GM12878 (cell line): ENCODE measurements at regions not wholly inside any gene's neighbourhood (a gene's known extent, or its start where the extent isn't known, plus 50 kb on each side); places are given as distances from the start of the nearest gene placed in this dataset.

Experiments used
- ATAC-seq: fragments of 200-7000 bp; cut with Tn5 transposase; 3 replicates; pipeline ENCODE4 v1.9.1; 2020; ENCODE audit warnings: mild to moderate bottlenecking, moderate library complexity
- BruUV-seq: library from RNA; stranded (reverse); fragments of 400-500 nt; replicated peaks from 2 replicates; lab custom pipeline; 2021; lab: Mats Ljungman, UMichigan
- CTCF ChIA-PET: fragments of 300-600 bp; sonication (Branson Sonifier 250); formaldehyde crosslinking; extraction: SDS; loops from one replicate; lab custom pipeline; 2021; ENCODE audit warnings: inconsistent platforms; lab: Yijun Ruan, JAX
- POLR2A ChIA-PET: fragments of 350-600 bp; formaldehyde crosslinking; extraction: SDS; loops from one replicate; lab custom pipeline; 2021; ENCODE audit warnings: inconsistent platforms; lab: Charles Lee
- RAD21 ChIA-PET: fragments of 300-600 bp; sonication (Branson Sonifier 250); formaldehyde crosslinking; loops from one replicate; lab custom pipeline; 2023; ENCODE audit warnings: antibody characterized with exemption; ENCODE audit not compliant: unreplicated experiment; lab: Charles Lee
- SMC1A ChIA-PET: fragments of 300-600 bp; sonication (Branson Sonifier 250); formaldehyde crosslinking; loops from one replicate; lab custom pipeline; 2023; ENCODE audit not compliant: unreplicated experiment, uncharacterized antibody; lab: Charles Lee
- DNase-seq: peaks from one replicate; pipeline ENCODE4 v3.0.0-alpha.2; 2011; ENCODE audit warnings: low read depth, low spot score
- FAIRE-seq: peaks from 3 replicates; lab custom pipeline; 2011; peaks lifted over from hg19 to GRCh38; lab: Jason Lieb, UNC
- H2AFZ ChIP-seq: 2 replicates; pipeline ENCODE4 v1.6.0; 2011; ENCODE audit warnings: low read depth, low read length, control low read depth; ENCODE audit not compliant: control insufficient read depth
- H3K27ac ChIP-seq: 2 replicates; pipeline ENCODE4 v1.5.1; 2011; ENCODE audit warnings: control low read depth; ENCODE audit not compliant: control insufficient read depth, insufficient read depth
- H3K27me3 ChIP-seq, 2 experiments: replicated peaks in 1 of 2; 2 replicates each; pipeline versions ENCODE4 v1.6.0 to v1.6.1; 2011; ENCODE audit warnings: low read length in 1 of 2; ENCODE audit not compliant: control insufficient read depth in 2 of 2, insufficient read depth in 2 of 2
- H3K36me3 ChIP-seq, 2 experiments: 2 replicates each; pipeline ENCODE4 v1.5.1; 2011; ENCODE audit warnings: low read length in 1 of 2; ENCODE audit not compliant: control insufficient read depth in 2 of 2, insufficient read depth in 2 of 2
- H3K4me1 ChIP-seq: 2 replicates; pipeline ENCODE4 v1.6.1; 2011; ENCODE audit warnings: mild to moderate bottlenecking, low read length, moderate library complexity, mixed read lengths; ENCODE audit not compliant: control insufficient read depth, insufficient read depth
- H3K4me2 ChIP-seq: 2 replicates; pipeline ENCODE4 v1.6.0; 2011; ENCODE audit warnings: control low read depth; ENCODE audit not compliant: control insufficient read depth, insufficient read depth
- H3K4me3 ChIP-seq: fragments of 200-600 bp; sonication (generic); 2 replicates; pipeline ENCODE4 v1.5.1; 2016
- H3K79me2 ChIP-seq: 2 replicates; pipeline ENCODE4 v1.6.0; 2011; ENCODE audit warnings: low read length; ENCODE audit not compliant: control insufficient read depth, insufficient read depth
- H3K9ac ChIP-seq: 2 replicates; pipeline ENCODE4 v1.8.0; 2011; ENCODE audit warnings: low read length, control low read depth, mixed read lengths; ENCODE audit not compliant: control insufficient read depth, insufficient read depth
- H3K9me3 ChIP-seq: replicated peaks from 3 replicates; pipeline ENCODE4 v1.5.1; 2011; ENCODE audit warnings: mild to moderate bottlenecking, low read length; ENCODE audit not compliant: control insufficient read depth, insufficient read depth
- H4K20me1 ChIP-seq: 2 replicates; pipeline ENCODE4 v1.6.0; 2011; ENCODE audit not compliant: control insufficient read depth, insufficient read depth
- CREB1 ChIP-seq: IDR thresholded peaks from 2 replicates; pipeline ENCODE4 v1.6.1; 2012; ENCODE audit warnings: low read depth, mild to moderate bottlenecking, inconsistent platforms
- FOS ChIP-seq: IDR thresholded peaks from 3 replicates; pipeline ENCODE4 v1.6.1; 2011; ENCODE audit warnings: borderline replicate concordance; ENCODE audit not compliant: insufficient read length; ENCODE audit errors: extremely low read depth
- HSF1 ChIP-seq: fragments of 150-350 bp; IDR thresholded peaks from 2 replicates; pipeline ENCODE4 v1.6.1; 2014; ENCODE audit warnings: mild to moderate bottlenecking, low read depth, low read length
- IRF3 ChIP-seq: fragments of 450-650 bp; IDR thresholded peaks from 2 replicates; pipeline ENCODE4 v1.6.1; 2014; ENCODE audit warnings: mild to moderate bottlenecking
- NRF1 ChIP-seq: conservative IDR thresholded peaks from 2 replicates; pipeline ENCODE4 v1.6.1; 2011; ENCODE audit warnings: mild to moderate bottlenecking, low read depth, low read length, improper control_type of control experiment
- PML ChIP-seq: IDR thresholded peaks from 2 replicates; pipeline ENCODE4 v1.6.1; 2012; ENCODE audit warnings: low read length, inconsistent platforms
- POLR2AphosphoS5 ChIP-seq: IDR thresholded peaks from 2 replicates; pipeline ENCODE4 v1.6.1; 2011; ENCODE audit warnings: mild to moderate bottlenecking, low read length, inconsistent platforms
- RB1 ChIP-seq: fragments of 450-650 bp; formaldehyde crosslinking; IDR thresholded peaks from 2 replicates; pipeline ENCODE4 v1.6.1; 2017; ENCODE audit warnings: mild to moderate bottlenecking, borderline replicate concordance
- SIX5 ChIP-seq: IDR thresholded peaks from 2 replicates; pipeline ENCODE4 v1.6.1; 2011; ENCODE audit warnings: mild to moderate bottlenecking, low read depth, low read length, moderate library complexity; ENCODE audit not compliant: severe bottlenecking
- STAT3 ChIP-seq: IDR thresholded peaks from 2 replicates; pipeline ENCODE4 v1.6.1; 2011; ENCODE audit warnings: low read depth, low read length, improper control_type of control experiment
- TARDBP ChIP-seq: IDR thresholded peaks from 2 replicates; pipeline ENCODE4 v1.6.1; 2016; ENCODE audit warnings: borderline replicate concordance
- TCF7 ChIP-seq: IDR thresholded peaks from 2 replicates; pipeline ENCODE4 v1.6.1; 2014; ENCODE audit warnings: antibody characterized with exemption, borderline replicate concordance
- ZNF687 ChIP-seq: fragments of 450-650 bp; IDR thresholded peaks from 2 replicates; pipeline ENCODE4 v1.6.1; 2017; ENCODE audit warnings: mild to moderate bottlenecking, moderate library complexity
- WGBS: methylation state at CpG from one replicate; pipeline ENCODE4 v1.1.6; 2016; ENCODE audit warnings: low lambda C conversion rate; ENCODE audit not compliant: insufficient replicate concordance, insufficient coverage; ENCODE audit errors: missing lambda C conversion rate; 5-methylcytosine and 5-hydroxymethylcytosine counted together
- in situ Hi-C: fragments of 300-500 bp; cut with MboI; formaldehyde crosslinking; loops from 9 replicates; pipeline ENCODE4 v1.14.3; 2018; ENCODE audit warnings: mixed read lengths
- intact Hi-C: fragments of 100-400 bp; cut with micrococcal nuclease; formaldehyde crosslinking; loops from one replicate; pipeline ENCODE4 v1.14.2; 2022; ENCODE audit not compliant: unreplicated experiment

GRCh38 chr5:124395926-124396325 lies 350.5 kb downstream of the ZNF608 start:
- ChIA-PET POLR2A (no interaction called here), RAD21 (no interaction called here), SMC1A (no interaction called here)
- Histone ChIP-seq H3K4me3 (no peak overlapping the region), H3K4me2 (no peak overlapping the region), H3K9ac (no peak overlapping the region), H3K79me2 (no peaks in the 10 kb centered on the region)
- intact Hi-C loops = no loop called here
- ATAC-seq = no peak
- no peak for FAIRE-seq
- TF ChIP-seq PML (no peak), HSF1 (no peak), FOS (no peak), STAT3 (no peak)
- TF ChIP-seq, all 136 proteins: peak for 0
- Histone ChIP-seq H2AFZ (no peak overlapping the region), H4K20me1 (no peaks in the 10 kb centered on the region), H3K27me3 (no peaks in the 10 kb centered on the region; a peak in 1 of 4 replicates), H3K27ac (no peak overlapping the region), H3K9me3 (no peaks in the 10 kb centered on the region), H3K4me1 (no peaks in the 10 kb centered on the region), H3K36me3 (no peaks in the 10 kb centered on the region)
- CTCF ChIA-PET = no interaction called here
- 29% methylated on average over 5 of the region's 5 CpGs for WGBS
- in situ Hi-C loops = no loop called here
- no peak for DNase-seq
- BruUV-seq = no TSS peak

- no peak for ATAC-seq
- RAD21 ChIA-PET = no interaction called here
- Histone ChIP-seq H3K27me3 (no peaks in the 10 kb centered on the region; a peak in 1 of 4 replicates), H3K9ac (no peak overlapping the region), H4K20me1 (no peaks in the 10 kb centered on the region), H3K9me3 (peaks cover 4% of the 10 kb centered on the region; the same call in 2 of the 3 replicates), H3K4me1 (no peaks in the 10 kb centered on the region), H3K4me2 (no peak overlapping the region), H3K36me3 (no peaks in the 10 kb centered on the region), H2AFZ (no peak overlapping the region), H3K79me2 (no peaks in the 10 kb centered on the region), H3K27ac (no peak overlapping the region), H3K4me3 (no peak overlapping the region)
- SMC1A ChIA-PET = no interaction called here
- no TSS peak for BruUV-seq
- no peak for FAIRE-seq
- intact Hi-C loops = no loop called here
- in situ Hi-C loops = no loop called here
- 49% methylated on average over 11 of the region's 11 CpGs for WGBS
- DNase-seq = no peak
- POLR2A ChIA-PET = no interaction called here
- CTCF ChIA-PET = no interaction called here
- TF ChIP-seq POLR2AphosphoS5 (no peak), SIX5 (no peak), RB1 (no peak), TCF7 (no peak), IRF3 (no peak), CREB1 (no peak), ZNF687 (no peak), NRF1 (no peak), TARDBP (no peak)
Observed at GRCh38 chr5:124395287-124395686, 351.2 kb downstream of the ZNF608 start.
